HG03432 (cell line): ENCODE measurements at regions not wholly inside any gene's neighbourhood (a gene's known extent, or its start where the extent isn't known, plus 50 kb on each side); places are given as distances from the start of the nearest gene placed in this dataset.
A peak's percentile ranks its signal among the peaks of the same experiment; 100 is the strongest.
"Not testable (repeated sequence)": the region's sequence is repeated elsewhere in the genome, so short reads cannot be mapped to it uniquely, and the experiment has no call there.

Experiments
- ATAC-seq: cut with Tn5 transposase; IDR thresholded peaks from one replicate; pipeline ENCODE4 v1.9.1; 2021; ENCODE audit warnings: mild to moderate bottlenecking, moderate library complexity; ENCODE audit not compliant: unreplicated experiment

DNA sequence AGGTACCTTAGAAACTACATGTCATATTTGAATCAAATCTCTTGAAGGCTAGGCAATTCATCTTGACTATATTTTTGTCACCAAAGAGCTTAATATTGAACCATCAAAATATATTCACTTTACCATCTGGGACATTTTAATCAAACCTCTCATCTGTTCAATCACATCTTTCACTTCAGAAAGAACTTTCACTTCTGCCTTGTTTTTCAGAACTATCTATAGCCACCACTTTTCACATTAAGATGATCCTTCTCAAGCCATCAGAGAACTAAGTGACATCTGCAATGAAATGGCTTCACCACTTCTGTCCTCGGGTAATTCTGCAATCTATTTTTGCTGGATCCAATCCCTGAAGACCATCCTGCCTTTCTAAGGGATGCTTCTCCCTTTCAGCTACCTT is 57.8 kb downstream of the OR2B2 start:
- no peak for ATAC-seq

DNA sequence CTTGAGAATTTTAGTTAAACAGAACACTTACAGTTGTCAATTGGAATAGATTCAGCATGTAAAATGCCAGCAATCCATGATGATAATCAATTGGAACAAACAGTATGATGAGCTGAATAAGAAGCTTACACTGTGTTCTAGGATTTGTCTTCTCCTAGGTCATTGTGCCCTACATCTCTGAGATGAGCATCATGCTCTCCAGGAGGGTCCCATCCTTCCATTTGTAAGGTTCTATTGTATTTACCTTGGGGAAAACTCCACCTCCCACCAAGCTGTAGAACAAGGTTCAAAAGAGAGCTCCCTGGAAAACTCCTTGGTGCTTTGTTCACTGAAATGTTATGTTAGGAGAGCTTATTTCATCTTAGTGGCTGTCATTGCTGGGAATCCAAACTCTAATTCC is 60.8 kb downstream of the OR2B2 start:
- ATAC-seq = no peak

DNA sequence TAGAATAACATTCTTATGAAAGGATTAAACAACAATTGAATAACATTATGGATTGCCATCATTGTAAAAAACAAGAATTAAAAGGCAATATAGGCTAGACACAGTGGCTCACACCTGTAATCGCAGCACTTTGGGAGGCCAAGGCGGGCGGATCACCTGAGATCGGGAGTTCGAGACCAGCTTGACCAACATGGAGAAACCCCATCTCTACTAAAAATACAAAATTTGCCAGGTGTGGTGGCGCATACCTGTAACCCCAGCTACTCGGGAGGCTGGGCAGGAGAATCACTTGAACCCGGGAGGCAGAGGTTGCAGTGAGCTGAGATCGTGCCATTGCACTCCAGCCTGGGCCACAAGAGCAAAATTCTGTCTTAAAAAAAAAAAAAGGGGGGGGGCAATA is 63.2 kb downstream of the OR2B2 start:
- not testable (repeated sequence) for ATAC-seq

DNA sequence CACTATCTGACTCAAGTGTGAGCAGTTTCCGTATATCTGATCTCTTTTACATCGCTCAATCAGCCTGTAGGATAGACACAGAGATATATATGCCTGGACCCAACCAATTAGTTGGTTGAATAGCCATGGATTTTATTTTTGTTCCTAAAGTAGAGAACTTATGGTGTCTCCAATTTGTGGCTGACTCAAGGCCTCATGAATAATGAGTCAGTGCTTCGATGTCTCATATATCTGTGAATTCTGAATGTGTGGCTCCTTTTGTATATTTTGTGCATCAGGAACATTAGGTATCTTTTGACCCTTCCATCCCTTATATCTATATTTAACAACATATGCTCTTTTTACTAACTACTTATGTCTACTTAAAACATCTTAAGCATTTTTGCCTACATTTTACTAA is 64.5 kb downstream of the OR2B2 start:
- no peak for ATAC-seq

- ATAC-seq = no peak
Observed at GRCh38 chr6:27840572-27840971, 71.6 kb downstream of the OR2B2 start.

DNA sequence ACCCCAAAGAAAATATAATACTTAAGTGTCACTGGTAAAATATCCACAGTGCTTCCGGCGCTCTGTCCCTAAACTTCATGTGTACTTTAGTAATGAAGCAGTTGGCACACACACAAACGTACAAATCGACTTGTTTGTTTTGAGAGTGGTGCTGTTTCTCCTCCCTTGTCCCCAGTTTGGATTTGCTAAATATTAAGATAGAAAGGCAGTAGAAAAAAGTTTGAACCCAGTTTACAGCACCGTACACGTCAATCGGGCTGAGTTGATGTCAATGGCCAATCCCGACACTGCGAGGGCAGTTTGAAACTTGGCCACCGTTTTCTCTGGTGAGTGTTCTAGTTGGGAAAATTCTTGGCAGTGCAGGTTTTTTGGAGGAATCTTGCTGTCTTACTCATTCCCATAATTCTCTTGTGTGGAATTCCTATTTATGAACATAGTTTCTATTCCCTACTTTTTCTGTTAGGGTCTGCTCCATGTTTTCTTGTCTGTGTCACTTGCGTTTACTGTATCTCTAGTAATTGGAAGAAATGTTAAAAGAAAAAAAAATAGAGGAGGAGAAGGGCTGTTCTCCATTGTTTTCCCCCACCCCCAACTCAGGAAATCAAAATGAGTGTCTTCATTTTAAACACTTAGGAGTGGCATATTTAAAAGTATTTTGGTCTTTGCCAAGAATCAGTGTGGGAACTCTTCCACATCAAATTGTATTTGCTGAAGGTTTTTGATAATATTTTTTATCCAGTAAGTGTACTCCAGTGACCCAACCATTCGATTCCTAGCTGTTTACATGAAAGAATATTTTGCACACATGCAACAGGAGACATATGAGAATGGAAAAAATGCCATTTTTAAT is 72.3 kb downstream of the OR2B2 start:
- ATAC-seq = no peak

DNA sequence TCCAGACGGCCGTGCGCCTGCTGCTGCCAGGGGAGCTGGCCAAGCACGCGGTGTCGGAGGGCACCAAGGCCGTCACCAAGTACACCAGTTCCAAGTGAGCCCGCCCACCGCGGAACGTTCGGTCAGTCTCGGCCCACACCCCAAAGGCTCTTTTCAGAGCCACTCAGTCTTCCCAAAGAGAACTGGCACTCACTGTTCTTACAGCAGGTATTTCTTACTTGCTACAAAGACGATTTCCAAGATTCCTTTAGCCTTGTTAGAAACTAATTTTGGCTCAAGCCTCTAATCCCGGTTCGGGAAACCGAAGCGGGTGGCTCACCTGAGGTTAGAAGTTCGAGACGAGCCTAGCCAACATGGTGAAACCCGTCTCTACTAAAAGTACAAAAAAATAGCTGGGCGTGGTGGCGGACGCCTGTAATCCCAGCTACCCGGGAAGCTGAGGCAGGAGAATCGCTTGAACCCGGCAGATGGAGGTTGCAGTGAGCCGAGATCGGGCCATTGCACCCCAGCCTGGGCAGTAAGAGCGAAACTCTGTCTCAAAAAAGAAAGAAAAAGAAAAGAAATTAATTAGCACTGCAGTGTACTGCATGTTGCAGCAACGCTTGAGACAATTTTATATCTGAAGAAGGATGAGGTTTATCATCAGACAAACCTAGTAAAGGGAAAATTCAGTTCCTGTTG is 73.1 kb downstream of the OR2B2 start:
- no peak for ATAC-seq

DNA sequence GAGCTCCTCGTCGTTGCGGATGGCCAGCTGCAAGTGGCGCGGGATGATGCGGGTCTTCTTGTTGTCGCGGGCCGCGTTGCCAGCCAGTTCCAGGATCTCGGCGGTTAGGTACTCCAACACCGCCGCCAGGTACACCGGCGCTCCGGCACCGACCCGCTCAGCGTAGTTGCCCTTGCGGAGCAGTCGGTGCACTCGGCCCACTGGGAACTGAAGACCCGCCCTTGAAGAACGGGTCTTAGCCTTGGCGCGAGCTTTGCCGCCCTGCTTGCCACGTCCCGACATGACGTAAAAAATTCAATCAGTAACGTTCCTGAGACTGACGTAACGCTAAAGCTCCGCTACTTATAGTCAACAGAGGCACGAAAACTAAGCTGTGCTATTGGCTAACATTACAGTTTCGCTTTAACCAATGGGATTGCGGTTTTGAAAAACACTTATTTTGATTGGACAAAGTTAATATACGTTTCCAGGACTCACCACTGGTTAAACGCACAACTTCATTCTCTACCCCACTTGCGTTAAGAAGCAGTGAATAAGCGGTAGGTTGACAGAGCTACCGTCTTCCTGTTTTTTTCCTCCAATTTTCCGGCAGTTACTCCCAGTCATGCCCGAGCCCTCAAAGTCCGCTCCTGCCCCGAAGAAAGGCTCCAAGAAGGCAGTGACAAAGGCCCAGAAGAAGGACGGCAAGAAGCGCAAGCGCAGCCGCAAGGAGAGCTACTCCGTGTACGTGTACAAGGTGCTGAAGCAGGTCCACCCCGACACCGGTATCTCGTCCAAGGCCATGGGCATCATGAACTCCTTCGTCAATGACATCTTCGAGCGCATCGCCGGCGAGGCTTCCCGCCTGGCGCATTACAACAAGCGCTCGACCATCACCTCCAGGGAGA is 73.9 kb downstream of the OR2B2 start:
- peak; percentile 80 for ATAC-seq

DNA sequence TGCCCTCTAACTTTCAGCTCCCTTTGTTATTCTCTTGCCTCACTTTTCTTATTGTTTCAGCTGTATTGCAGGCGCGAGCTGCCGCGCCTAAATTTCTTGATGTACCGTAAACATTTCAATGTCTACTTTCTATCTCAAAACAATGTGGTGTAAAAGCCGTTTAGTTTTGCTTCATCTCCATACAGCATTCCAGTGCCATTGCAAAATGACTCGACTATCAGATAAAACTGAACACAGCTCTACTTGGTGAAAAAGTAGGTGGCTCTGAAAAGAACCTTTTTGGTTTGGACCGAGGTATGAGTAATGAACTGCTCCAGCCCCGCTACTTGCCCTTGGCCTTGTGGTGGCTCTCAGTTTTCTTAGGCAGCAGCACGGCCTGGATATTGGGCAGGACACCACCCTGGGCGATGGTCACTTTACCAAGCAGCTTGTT is 74.6 kb downstream of the OR2B2 start:
- peak; percentile 10 for ATAC-seq

- ATAC-seq = peak; percentile 35
Observed at GRCh38 chr6:27836783-27837624, 75.2 kb downstream of the OR2B2 start.

- no peak for ATAC-seq
Observed at GRCh38 chr6:27836141-27836782, 75.9 kb downstream of the OR2B2 start.

GRCh38 chr6:27834879-27835549 is 77.2 kb downstream of the OR2B2 start:
- no peak for ATAC-seq

DNA sequence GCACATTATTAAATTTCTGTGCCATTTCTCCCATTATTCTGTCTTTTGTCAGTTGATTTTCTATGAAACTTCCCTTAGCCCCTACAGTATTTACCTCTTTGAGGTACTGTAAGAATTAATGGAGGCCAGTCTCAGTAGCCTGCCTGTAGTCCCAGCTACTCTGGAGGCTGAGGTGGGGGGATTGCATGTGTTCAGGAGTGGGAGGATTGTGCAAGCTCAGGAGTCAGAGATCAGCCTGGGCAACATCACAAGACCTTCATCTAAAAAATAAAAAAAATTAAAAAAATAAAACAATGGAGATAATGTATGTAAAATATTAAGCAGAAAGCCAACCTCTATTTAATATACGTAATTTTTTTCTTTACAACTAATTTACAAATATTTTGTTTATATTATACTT is 77.8 kb downstream of the OR2B2 start:
- no peak for ATAC-seq

DNA sequence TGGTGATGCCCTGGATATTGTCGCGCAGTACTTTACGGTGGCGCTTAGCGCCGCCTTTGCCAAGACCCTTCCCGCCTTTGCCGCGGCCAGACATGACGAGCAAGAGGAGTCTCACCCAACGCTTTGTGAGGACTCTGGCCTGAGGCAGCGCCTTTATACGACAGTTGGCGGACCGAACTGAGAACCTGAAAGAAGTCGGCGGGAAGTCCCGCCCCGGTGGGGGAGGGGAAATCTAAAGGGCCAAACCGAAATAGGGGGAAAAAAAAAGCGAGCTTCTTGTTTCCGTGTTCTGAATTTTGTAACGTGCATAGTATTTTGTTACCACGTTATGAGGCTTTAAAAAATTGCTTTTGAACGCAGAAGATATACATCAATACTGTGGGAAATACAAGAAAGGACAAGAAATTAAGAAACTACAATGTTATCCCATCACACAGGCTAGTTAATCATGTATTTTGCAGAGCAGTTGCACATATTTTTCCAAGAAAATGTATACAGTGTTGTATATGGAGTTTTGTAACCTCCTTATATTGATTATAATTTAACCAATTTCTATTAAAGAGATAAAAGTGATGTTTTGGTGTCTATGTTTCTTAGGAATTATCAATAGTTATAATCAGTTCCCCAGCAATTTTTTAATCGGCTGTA is 80.6 kb downstream of the OR2B2 start:
- peak; percentile 83 for ATAC-seq

DNA sequence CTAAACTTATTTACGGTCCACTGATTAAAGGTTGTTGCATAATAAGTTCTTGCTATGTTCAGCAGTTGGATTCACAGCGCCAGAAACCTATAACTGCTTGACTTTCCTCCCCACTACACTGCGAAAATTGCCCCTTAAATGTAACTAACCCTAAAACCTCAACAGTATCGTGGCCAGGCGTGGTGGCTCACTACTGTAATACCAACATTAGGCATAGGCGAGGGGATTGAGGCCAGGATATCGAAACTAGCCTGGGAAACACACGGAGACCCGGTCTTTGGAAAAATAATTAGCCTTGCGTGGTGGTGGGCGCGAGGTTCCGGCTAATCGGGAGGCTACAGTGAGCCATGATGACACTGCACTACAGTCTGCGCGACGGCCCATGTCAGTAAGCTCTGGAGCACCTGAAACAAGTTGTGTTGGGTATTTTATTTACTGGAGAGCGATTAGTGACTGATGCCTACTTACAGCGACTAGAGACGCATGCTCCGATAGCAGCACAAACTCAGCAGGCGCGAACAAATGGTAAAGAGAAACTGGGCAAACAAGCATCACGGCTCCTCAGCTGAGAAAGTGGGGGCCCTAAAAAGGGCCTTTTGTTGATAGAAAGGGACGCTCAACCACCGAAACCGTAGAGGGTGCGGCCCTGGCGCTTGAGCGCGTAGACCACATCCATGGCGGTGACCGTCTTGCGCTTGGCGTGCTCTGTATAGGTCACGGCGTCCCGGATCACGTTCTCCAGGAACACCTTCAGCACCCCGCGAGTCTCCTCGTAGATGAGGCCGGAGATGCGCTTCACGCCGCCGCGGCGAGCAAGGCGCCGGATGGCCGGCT is 81.4 kb downstream of the OR2B2 start:
- ATAC-seq = peak; percentile 70

DNA sequence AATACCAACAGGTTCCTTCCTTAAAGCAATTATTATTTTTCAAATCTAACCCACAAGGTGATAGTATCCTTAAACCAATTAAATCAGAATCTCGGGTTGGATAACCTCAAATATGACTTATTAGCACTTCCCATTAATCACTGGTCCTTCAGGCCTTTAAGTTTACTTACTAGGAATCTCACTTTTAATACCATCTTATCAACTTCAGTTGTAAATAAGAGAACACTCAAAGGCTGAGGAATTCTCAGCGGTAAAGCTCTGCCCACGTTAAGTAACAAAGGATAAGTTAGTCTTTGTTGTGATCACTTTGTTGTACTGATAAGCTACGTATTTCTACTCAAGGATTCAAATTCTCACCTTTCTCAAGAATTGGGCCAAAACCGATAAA is 82.0 kb downstream of the OR2B2 start:
- ATAC-seq = no peak

GRCh38 chr6:27829453-27830211 is 82.6 kb downstream of the OR2B2 start:
- no peak for ATAC-seq
